ENCODE measurements at regions not wholly inside any gene's neighbourhood (a gene's known extent, or its start where the extent isn't known, plus 50 kb on each side); places are given as distances from the start of the nearest gene placed in this dataset.

- no peak for DNase-seq (ENCODE audit: low spot score)
These were observed 402.4 kb upstream of the CYRIA start for GRCh38 chr2:17068021-17068420.

GRCh38 chr2:17065536-17065935 lies 399.9 kb upstream of the CYRIA start:
- no peak for DNase-seq (ENCODE audit: low spot score)

- DNase-seq (ENCODE audit: low spot score), result no peak
These were observed 395.4 kb upstream of the CYRIA start for GRCh38 chr2:17061028-17061427.

GRCh38 chr2:17059458-17059857 lies 393.8 kb upstream of the CYRIA start:
- no peak for DNase-seq (ENCODE audit: low spot score)

GRCh38 chr2:17058772-17059402 lies 393.3 kb upstream of the CYRIA start:
- no peak for DNase-seq (ENCODE audit: low spot score)

GRCh38 chr2:17057109-17058017 lies 391.7 kb upstream of the CYRIA start:
- DNase-seq (ENCODE audit: low spot score), result no peak

- DNase-seq (ENCODE audit: low spot score), result no peak
These were observed 390.6 kb upstream of the CYRIA start for GRCh38 chr2:17056236-17056635.

- DNase-seq (ENCODE audit: low spot score), result no peak
These were observed 386.4 kb upstream of the CYRIA start for GRCh38 chr2:17052001-17052400.

- no peak for DNase-seq (ENCODE audit: low spot score)
These were observed 385.9 kb upstream of the CYRIA start for GRCh38 chr2:17051538-17051937.

- no peak for DNase-seq (ENCODE audit: low spot score)
These were observed 377.5 kb upstream of the CYRIA start for GRCh38 chr2:17043173-17043572.

- DNase-seq (ENCODE audit: low spot score), result no peak
These were observed 370.7 kb upstream of the CYRIA start for GRCh38 chr2:17036361-17036760.

- no peak for DNase-seq (ENCODE audit: low spot score)
These were observed 369.4 kb upstream of the CYRIA start for GRCh38 chr2:17035010-17035409.

- no peak for DNase-seq (ENCODE audit: low spot score)
These were observed 364.4 kb upstream of the CYRIA start for GRCh38 chr2:17030047-17030446.

- no peak for DNase-seq (ENCODE audit: low spot score)
These were observed 346.7 kb upstream of the CYRIA start for GRCh38 chr2:17012297-17012696.

- DNase-seq (ENCODE audit: low spot score), result no peak
These were observed 344.5 kb upstream of the CYRIA start for GRCh38 chr2:17010104-17010503.

- DNase-seq (ENCODE audit: low spot score), result no peak
These were observed 334.5 kb upstream of the CYRIA start for GRCh38 chr2:17000184-17000482.

- DNase-seq (ENCODE audit: low spot score), result no peak
These were observed 333.9 kb upstream of the CYRIA start for GRCh38 chr2:16999347-17000183.

GRCh38 chr2:16978301-16978700 lies 312.7 kb upstream of the CYRIA start:
- DNase-seq (ENCODE audit: low spot score), result no peak

GRCh38 chr2:16974688-16975087 lies 309.1 kb upstream of the CYRIA start:
- no peak for DNase-seq (ENCODE audit: low spot score)

GRCh38 chr2:16973586-16974286 lies 308.1 kb upstream of the CYRIA start:
- DNase-seq (ENCODE audit: low spot score), result no peak

GRCh38 chr2:16972276-16972675 lies 306.6 kb upstream of the CYRIA start:
- no peak for DNase-seq (ENCODE audit: low spot score)

GRCh38 chr2:16971722-16972234 lies 306.1 kb upstream of the CYRIA start:
- no peak for DNase-seq (ENCODE audit: low spot score)

All from CD4-positive, alpha-beta T cell treated with Interleukin-15 for 4 hours (primary cell).